GM23338 (cell line): ENCODE measurements at regions not wholly inside any gene's neighbourhood (a gene's known extent, or its start where the extent isn't known, plus 50 kb on each side); places are given as distances from the start of the nearest gene placed in this dataset.

Experiments used
- CREB1 ChIP-seq: fragments of 250-450 bp; sonication (Bioruptor Pico); IDR thresholded peaks from 2 replicates; pipeline ENCODE4 v1.5.0; 2020; ENCODE audit warnings: low read depth, mild to moderate bottlenecking, moderate library complexity
- EZH2phosphoT487 ChIP-seq: fragments of 200-600 bp; sonication (generic); IDR thresholded peaks from one replicate; pipeline ENCODE4 v1.8.1; 2018; ENCODE audit warnings: antibody characterized with exemption; ENCODE audit not compliant: unreplicated experiment
- JUNB ChIP-seq: IDR thresholded peaks from one replicate; pipeline ENCODE4 v1.6.1; 2016; ENCODE audit warnings: antibody characterized with exemption; ENCODE audit not compliant: unreplicated experiment
- NANOG ChIP-seq: IDR thresholded peaks from 2 replicates; pipeline ENCODE4 v1.6.1; 2016; ENCODE audit warnings: antibody characterized with exemption, borderline replicate concordance
- REST ChIP-seq: IDR thresholded peaks from one replicate; pipeline ENCODE4 v1.6.1; 2018; ENCODE audit warnings: antibody characterized with exemption; ENCODE audit not compliant: unreplicated experiment
- STAT1 ChIP-seq: IDR thresholded peaks from one replicate; pipeline ENCODE4 v1.6.1; 2016; ENCODE audit warnings: antibody characterized with exemption; ENCODE audit not compliant: unreplicated experiment
- ZNF114 ChIP-seq: fragments of 250-450 bp; sonication (Bioruptor Pico); IDR thresholded peaks from 2 replicates; pipeline ENCODE4 v1.5.0; 2020; ENCODE audit warnings: mild to moderate bottlenecking, moderate library complexity
- ZNF331 ChIP-seq: fragments of 250-450 bp; sonication (Bioruptor Pico); IDR thresholded peaks from 2 replicates; pipeline ENCODE4 v1.5.0; 2020; ENCODE audit warnings: low read depth, mild to moderate bottlenecking, moderate library complexity
- ZNF462 ChIP-seq: fragments of 250-450 bp; sonication (Bioruptor Pico); IDR thresholded peaks from 2 replicates; pipeline ENCODE4 v1.5.0; 2020; ENCODE audit warnings: mild to moderate bottlenecking, moderate library complexity

- TF ChIP-seq ZNF462 (CRISPR knock-in tag) = no peak
- no peak for TF ChIP-seq NANOG
- no peak for TF ChIP-seq CREB1
- TF ChIP-seq EZH2phosphoT487 = no peak
- no peak for TF ChIP-seq ZNF331 (CRISPR knock-in tag)
- no peak for TF ChIP-seq STAT1
- no peak for TF ChIP-seq REST
- no peak for TF ChIP-seq ZNF114
- TF ChIP-seq JUNB = no peak
Measured at GRCh38 chr2:181393472-181393871, 63.7 kb upstream of the ITGA4 start (continued).
